Bronchial epithelial cell (primary cell): ENCODE measurements at regions not wholly inside any gene's neighbourhood (a gene's known extent, or its start where the extent isn't known, plus 50 kb on each side); places are given as distances from the start of the nearest gene placed in this dataset.

Experiments used
- DNase-seq: peaks from one replicate; pipeline ENCODE4 v3.0.0-alpha.2; 2010; ENCODE audit warnings: low read depth
- FAIRE-seq: peaks from 2 replicates; lab custom pipeline; 2011; peaks lifted over from hg19 to GRCh38; lab: Jason Lieb, UNC
- H3K27me3 ChIP-seq: 2 replicates; pipeline ENCODE4 v1.5.1; 2011; ENCODE audit warnings: low read length; ENCODE audit not compliant: control insufficient read depth, insufficient read depth
- H3K36me3 ChIP-seq: 2 replicates; pipeline ENCODE4 v1.5.1; 2011; ENCODE audit warnings: low read length; ENCODE audit not compliant: control insufficient read depth, insufficient read depth
- H3K4me3 ChIP-seq: 2 replicates; pipeline ENCODE4 v1.5.1; 2011; ENCODE audit warnings: mild to moderate bottlenecking, low read depth, low read length, control low read depth
- TF ChIP-seq, protein P1 (sequence below): IDR thresholded peaks from 2 replicates; pipeline ENCODE4 v1.5.1; 2011; ENCODE audit warnings: mild to moderate bottlenecking, moderate library complexity, low read length, control low read depth, inconsistent platforms; ENCODE audit not compliant: insufficient read depth, severe bottlenecking

DNA sequence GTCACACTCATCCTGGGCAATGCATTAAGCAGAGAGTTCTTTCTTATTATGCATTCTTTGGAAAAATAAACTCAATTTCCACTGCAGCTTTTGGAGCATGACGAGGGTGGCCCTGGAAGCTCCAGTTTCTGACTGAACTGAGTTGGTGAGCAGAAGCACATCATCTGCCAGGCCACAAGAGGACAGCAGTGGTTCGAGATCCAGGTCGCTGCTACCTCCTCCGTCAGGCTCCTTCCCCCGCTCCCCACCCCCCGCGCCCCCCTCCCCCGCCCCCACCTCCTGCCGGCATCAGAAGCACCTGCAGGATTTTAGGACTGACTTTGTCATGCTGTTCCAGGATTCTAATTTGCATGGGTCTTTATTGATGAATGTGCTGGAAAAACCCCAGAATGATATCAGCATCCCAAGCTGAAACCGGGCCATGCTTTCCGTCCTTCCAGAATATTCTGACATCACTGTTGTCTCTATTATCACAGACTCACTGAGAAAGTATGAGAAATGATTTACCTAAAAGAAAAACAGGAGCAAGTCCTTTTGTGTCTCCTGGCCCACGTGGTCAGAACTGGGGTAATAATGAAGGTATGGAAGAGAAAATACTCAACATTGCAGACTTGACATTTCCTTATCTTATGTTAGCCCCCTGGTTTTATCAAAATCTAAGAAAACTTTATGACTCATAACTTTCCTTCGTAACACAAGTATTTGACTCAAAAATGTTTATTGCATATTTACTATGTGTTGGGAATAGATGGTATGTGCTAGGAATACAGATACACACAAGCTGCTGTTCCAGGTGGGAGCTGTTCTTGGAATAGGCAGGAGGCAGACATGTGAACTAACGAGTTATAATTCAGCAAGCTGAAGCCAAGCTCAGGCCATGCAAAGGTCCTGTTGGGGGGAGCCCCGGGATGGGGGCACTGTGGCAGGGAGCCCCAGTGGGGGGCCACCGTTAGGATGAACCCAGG is 220.2 kb upstream of the EXOC2 start:
- H3K27me3 ChIP-seq: no peaks in the 10 kb centered on the region
- no peak for FAIRE-seq
- peak; percentile 49 for DNase-seq
- no peaks in the 10 kb centered on the region for H3K36me3 ChIP-seq
- H3K4me3 ChIP-seq: no peak overlapping the region
- TF ChIP-seq, protein P1, sequence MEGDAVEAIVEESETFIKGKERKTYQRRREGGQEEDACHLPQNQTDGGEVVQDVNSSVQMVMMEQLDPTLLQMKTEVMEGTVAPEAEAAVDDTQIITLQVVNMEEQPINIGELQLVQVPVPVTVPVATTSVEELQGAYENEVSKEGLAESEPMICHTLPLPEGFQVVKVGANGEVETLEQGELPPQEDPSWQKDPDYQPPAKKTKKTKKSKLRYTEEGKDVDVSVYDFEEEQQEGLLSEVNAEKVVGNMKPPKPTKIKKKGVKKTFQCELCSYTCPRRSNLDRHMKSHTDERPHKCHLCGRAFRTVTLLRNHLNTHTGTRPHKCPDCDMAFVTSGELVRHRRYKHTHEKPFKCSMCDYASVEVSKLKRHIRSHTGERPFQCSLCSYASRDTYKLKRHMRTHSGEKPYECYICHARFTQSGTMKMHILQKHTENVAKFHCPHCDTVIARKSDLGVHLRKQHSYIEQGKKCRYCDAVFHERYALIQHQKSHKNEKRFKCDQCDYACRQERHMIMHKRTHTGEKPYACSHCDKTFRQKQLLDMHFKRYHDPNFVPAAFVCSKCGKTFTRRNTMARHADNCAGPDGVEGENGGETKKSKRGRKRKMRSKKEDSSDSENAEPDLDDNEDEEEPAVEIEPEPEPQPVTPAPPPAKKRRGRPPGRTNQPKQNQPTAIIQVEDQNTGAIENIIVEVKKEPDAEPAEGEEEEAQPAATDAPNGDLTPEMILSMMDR: peak; percentile 91

DNA sequence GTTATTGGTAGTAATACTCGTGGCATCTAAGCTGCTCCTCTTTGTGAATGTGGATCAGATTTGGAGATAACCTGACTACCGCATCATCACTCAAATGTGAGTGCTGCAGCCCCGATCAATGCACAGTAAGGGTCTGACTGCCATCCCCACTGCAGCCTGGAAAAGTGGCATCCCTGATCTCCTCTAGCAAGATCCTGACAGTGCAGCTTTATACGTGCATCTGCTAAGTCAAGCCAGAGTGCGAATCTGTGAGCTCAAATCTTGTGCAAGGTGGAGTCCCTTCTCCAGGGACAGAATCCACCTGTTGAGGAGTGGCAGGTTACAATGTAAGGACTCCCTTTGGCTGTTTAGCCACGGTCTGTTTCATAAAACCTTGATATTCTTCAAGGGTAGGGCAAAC is 215.0 kb upstream of the EXOC2 start:
- TF ChIP-seq, protein P1: no peak
- FAIRE-seq (no peak), DNase-seq (no peak)
- Histone ChIP-seq H3K4me3 (no peak overlapping the region), H3K36me3 (no peaks in the 10 kb centered on the region), H3K27me3 (peaks cover 2% of the 10 kb centered on the region)

DNA sequence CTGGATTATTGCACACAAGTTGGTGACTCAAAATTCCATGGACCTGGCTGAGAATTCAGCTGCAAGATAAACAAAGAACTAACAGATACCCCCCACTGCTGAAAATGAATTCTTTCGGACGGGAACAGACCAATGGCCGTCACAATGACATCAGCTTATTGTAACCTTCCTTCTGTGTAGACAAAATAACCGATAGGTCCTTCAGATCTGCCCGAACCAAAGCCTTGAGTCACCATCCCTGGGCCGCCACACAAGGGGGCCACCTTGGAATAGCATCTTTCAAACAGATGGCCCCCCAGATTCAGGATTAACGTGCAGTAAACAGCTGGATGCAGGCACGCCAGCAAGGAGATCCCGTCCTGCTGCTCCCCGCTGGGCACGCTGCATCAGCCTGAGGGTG is 214.0 kb upstream of the EXOC2 start:
- FAIRE-seq (no peak), DNase-seq (no peak)
- Histone ChIP-seq H3K36me3 (no peaks in the 10 kb centered on the region), H3K4me3 (no peak overlapping the region), H3K27me3 (peaks cover 4% of the 10 kb centered on the region)
- TF ChIP-seq, protein P1: no peak

DNA sequence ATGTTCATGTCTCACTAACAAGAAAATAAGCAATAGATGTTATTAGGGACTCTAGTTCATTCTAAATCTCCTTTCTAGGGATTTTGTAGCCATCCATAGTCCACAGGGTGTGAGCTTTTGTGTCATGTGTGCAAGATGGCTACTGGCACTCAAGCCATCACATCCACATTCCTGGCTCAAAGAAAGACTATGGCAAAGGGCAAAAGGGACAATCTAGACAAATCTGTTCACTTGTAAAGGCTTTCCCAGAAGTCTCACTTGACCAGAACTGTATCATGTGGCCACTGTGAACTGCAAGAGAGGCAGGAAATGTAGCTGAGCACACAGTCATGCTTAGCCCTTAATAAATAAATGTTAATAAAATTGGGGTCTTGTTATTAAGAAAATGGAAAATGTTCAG is 212.6 kb upstream of the EXOC2 start:
- DNase-seq (no peak), FAIRE-seq (no peak)
- H3K36me3 ChIP-seq: no peaks in the 10 kb centered on the region
- TF ChIP-seq, protein P1: no peak
- H3K4me3 ChIP-seq: no peak overlapping the region
- H3K27me3 ChIP-seq: peaks cover 9% of the 10 kb centered on the region

DNA sequence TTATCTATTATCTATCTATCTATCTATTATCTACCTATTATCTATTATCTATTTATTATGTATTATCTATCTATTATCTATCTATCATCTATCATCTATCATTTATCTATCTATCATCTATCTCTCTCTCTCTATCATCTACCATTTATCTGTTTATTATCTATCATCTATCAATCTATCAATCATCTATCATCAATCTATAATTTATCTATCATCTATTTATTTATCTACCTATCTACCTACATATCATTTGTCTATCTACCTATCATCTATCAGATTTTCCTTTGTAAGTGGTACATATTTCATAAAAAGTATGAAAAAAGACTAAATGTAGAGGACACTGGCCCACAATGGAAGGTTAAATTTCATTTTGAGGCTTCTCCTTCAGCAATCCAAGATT is 212.1 kb upstream of the EXOC2 start:
- FAIRE-seq: no peak
- Histone ChIP-seq H3K36me3 (no peaks in the 10 kb centered on the region), H3K27me3 (peaks cover 12% of the 10 kb centered on the region), H3K4me3 (no peak overlapping the region)
- TF ChIP-seq, protein P1: no peak
- no peak for DNase-seq

DNA sequence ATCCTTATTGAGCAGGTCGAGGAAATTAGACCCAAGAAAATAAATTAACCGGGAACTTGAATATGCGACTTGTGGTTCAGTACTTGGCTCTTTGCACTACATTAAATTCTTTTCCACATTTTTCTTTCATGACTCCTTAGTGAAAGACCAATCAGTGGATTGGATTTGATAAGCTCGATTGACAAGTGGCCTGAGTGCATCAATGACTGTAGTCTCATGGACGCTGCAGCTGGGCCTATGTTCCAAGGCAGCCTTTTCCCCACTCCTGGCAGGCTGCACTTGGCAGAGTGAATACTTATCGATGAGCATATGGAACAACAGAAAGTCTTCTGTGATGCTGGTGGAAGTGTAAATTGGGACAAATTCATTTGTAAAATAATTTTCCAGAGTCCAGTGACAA is 210.8 kb upstream of the EXOC2 start:
- FAIRE-seq: no peak
- no peak for DNase-seq
- no peaks in the 10 kb centered on the region for H3K36me3 ChIP-seq
- TF ChIP-seq, protein P1: no peak
- no peak overlapping the region for H3K4me3 ChIP-seq
- peaks cover 12% of the 10 kb centered on the region for H3K27me3 ChIP-seq
